HG03135 (cell line): ENCODE measurements at regions not wholly inside any gene's neighbourhood (a gene's known extent, or its start where the extent isn't known, plus 50 kb on each side); places are given as distances from the start of the nearest gene placed in this dataset.
"Not testable (repeated sequence)": the region's sequence is repeated elsewhere in the genome, so short reads cannot be mapped to it uniquely, and the experiment has no call there.

Experiments used
- ATAC-seq: cut with Tn5 transposase; IDR thresholded peaks from one replicate; pipeline ENCODE4 v1.9.1; 2021; ENCODE audit warnings: mild to moderate bottlenecking, moderate library complexity; ENCODE audit not compliant: unreplicated experiment

- ATAC-seq = no peak
These were observed 192.6 kb downstream of the DLEU7 start for GRCh38 chr13:50650592-50651504.

GRCh38 chr13:50651922-50652321 is 191.6 kb downstream of the DLEU7 start:
- no peak for ATAC-seq

GRCh38 chr13:50654331-50654730 is 189.2 kb downstream of the DLEU7 start:
- no peak for ATAC-seq

GRCh38 chr13:50661881-50662280 is 181.6 kb downstream of the DLEU7 start:
- ATAC-seq = not testable (repeated sequence)

GRCh38 chr13:50664951-50665350 is 178.5 kb downstream of the DLEU7 start:
- ATAC-seq = no peak

GRCh38 chr13:50668049-50668448 is 175.4 kb downstream of the DLEU7 start:
- ATAC-seq = no peak

GRCh38 chr13:50668691-50669271 is 174.7 kb downstream of the DLEU7 start:
- no peak for ATAC-seq

- ATAC-seq = no peak
These were observed 173.2 kb downstream of the DLEU7 start for GRCh38 chr13:50670272-50670671.

GRCh38 chr13:50670847-50671496 is 172.5 kb downstream of the DLEU7 start:
- no peak for ATAC-seq

- ATAC-seq = no peak
These were observed 172.0 kb downstream of the DLEU7 start for GRCh38 chr13:50671497-50671850.

- ATAC-seq = no peak
These were observed 171.5 kb downstream of the DLEU7 start for GRCh38 chr13:50672025-50672424.

- no peak for ATAC-seq
These were observed 167.8 kb downstream of the DLEU7 start for GRCh38 chr13:50675651-50676050.

GRCh38 chr13:50676602-50677001 is 166.9 kb downstream of the DLEU7 start:
- ATAC-seq = no peak

- ATAC-seq = no peak
These were observed 166.2 kb downstream of the DLEU7 start for GRCh38 chr13:50677258-50677657.

GRCh38 chr13:50677687-50678463 is 165.6 kb downstream of the DLEU7 start:
- no peak for ATAC-seq

- ATAC-seq = no peak
These were observed 164.9 kb downstream of the DLEU7 start for GRCh38 chr13:50678464-50679162.

GRCh38 chr13:50679321-50679720 is 164.2 kb downstream of the DLEU7 start:
- no peak for ATAC-seq

- ATAC-seq = no peak
These were observed 161.5 kb downstream of the DLEU7 start for GRCh38 chr13:50682002-50682401.

- no peak for ATAC-seq
These were observed 160.5 kb downstream of the DLEU7 start for GRCh38 chr13:50682966-50683365.

- ATAC-seq = no peak
These were observed 159.1 kb downstream of the DLEU7 start for GRCh38 chr13:50684366-50684765.

- ATAC-seq = no peak
These were observed 158.0 kb downstream of the DLEU7 start for GRCh38 chr13:50685491-50685890.
